Cardiac septum (tissue), 1 donor: ENCODE measurements at regions not wholly inside any gene's neighbourhood (a gene's known extent, or its start where the extent isn't known, plus 50 kb on each side); places are given as distances from the start of the nearest gene placed in this dataset.

Source experiments
- DNase-seq: peaks from one replicate; pipeline ENCODE4 v3.0.0-alpha.2; 2020; ENCODE audit warnings: low spot score
- intact Hi-C: fragments of 100-400 bp; cut with DNase I; formaldehyde crosslinking; loops from one replicate; pipeline ENCODE4 v1.14.0; 2022
- donor health status: DM: no; HTN: no; CAD: no.

DNA sequence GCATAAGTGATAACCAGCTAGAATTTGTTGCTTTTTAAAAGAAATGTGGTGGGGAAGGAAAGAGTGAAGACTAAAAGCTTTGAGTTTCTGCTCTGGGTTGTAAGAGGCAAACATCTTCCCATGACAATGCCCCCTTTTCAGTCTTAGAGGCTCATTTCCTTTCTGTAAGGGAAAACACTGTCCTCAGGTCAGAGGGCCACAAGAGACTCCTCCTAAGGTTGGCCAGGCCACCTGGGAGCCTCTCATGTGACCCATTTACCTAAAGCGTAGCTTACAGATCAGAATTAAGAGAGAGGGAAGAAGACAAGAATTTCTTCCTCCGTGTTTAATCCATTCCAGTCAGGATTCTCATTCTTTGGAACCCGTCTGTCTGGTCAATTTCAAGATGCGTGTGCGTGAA is 220.4 kb upstream of the HEY2 start:
- no peak for DNase-seq
- intact Hi-C loops, result no loop called here

DNA sequence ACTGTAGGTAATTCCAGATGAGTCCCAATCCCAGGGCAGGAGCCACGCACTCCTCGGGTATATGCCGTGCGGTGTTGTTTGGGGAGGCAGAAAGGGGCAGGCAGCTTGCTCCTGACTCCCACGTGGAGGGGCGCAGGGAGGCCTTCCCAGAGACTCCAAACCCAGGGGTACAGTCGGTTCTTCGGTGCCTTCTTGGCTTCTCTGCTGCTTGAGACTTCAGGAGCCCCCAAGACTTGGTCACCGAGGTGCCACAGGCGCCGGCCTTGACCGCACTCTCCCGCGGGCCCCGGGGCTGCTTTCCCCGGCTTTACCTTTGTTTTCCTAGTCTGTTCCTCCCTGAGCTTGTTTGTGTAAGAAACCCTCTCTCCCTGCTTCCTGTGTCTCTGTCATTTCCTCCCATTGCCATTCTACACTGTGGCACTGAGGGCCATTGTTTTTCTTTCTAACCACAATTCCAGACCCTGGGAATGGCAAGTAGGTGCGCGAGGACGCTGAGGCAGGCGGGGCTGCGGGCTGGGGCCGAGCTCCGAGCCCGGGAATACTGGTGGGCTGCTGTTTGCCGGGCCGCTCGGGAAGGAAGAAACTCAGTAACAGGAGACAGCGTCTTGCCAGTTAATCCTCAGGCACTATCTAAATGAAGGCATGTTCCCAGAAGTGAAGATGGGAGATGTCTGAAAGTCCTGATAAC is 215.6 kb upstream of the HEY2 start:
- DNase-seq, result no peak
- intact Hi-C loops, result no loop called here

GRCh38 chr6:125534430-125535263 is 214.8 kb upstream of the HEY2 start:
- intact Hi-C loops, result no loop called here

GRCh38 chr6:125537090-125537489 is 212.3 kb upstream of the HEY2 start:
- no peak for DNase-seq

More at GRCh38 chr6:125534430-125535263, 214.8 kb upstream of the HEY2 start:
- DNase-seq, result no peak

GRCh38 chr6:125539892-125540291 is 209.5 kb upstream of the HEY2 start:
- no peak for DNase-seq
- intact Hi-C loops, result no loop called here

More at GRCh38 chr6:125537090-125537489, 212.3 kb upstream of the HEY2 start:
- intact Hi-C loops, result no loop called here

- intact Hi-C loops, result no loop called here
- DNase-seq, result no peak
Measured at GRCh38 chr6:125544819-125545218, 204.6 kb upstream of the HEY2 start.

DNA sequence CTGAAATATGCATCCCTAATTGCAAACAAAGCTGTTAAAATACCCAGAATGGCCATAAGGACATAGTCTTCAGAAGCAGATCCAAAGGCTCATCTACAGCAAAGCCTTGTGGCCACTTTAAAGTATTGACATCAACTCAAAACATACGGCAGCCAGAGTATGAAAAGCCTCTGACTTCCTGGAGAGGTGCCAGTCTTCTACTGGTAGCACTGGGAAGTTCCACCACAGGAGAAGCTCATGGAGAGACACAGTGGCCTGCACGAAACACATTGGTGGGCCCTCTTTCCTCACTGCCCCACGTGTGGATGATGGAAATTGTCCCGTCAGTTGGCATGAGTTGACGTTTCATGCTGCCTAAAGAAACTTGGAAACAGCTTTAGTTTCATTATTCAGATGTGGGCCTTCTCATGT is 202.6 kb upstream of the HEY2 start:
- intact Hi-C loops, result no loop called here
- DNase-seq, result no peak

GRCh38 chr6:125547381-125547780 is 202.1 kb upstream of the HEY2 start:
- intact Hi-C loops, result no loop called here
- no peak for DNase-seq

GRCh38 chr6:125549202-125549884 is 200.1 kb upstream of the HEY2 start:
- DNase-seq, result no peak
- intact Hi-C loops, result no loop called here

GRCh38 chr6:125550892-125551291 is 198.5 kb upstream of the HEY2 start:
- no peak for DNase-seq
- intact Hi-C loops, result no loop called here

DNA sequence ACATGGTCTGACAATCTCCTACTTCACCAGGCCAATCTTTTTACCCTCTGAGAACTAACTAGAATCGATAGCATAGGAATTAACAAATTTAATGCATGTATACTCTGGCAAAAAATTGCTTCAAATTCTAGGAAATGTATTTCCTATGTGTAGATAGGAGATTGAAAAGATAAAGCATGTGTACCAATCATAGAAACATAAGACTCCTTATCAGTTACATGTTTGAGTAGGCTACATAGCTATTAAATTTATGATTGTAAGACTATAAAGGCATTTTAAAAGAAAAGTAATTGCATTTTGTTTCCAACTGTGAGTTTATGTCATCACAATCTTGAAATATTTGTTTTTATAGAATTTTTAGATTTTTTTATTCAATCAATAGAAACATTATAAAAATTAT is 196.6 kb upstream of the HEY2 start:
- intact Hi-C loops, result no loop called here
- DNase-seq, result no peak

- DNase-seq, result no peak
- intact Hi-C loops, result no loop called here
Measured at GRCh38 chr6:125554456-125554855, 195.0 kb upstream of the HEY2 start.

DNA sequence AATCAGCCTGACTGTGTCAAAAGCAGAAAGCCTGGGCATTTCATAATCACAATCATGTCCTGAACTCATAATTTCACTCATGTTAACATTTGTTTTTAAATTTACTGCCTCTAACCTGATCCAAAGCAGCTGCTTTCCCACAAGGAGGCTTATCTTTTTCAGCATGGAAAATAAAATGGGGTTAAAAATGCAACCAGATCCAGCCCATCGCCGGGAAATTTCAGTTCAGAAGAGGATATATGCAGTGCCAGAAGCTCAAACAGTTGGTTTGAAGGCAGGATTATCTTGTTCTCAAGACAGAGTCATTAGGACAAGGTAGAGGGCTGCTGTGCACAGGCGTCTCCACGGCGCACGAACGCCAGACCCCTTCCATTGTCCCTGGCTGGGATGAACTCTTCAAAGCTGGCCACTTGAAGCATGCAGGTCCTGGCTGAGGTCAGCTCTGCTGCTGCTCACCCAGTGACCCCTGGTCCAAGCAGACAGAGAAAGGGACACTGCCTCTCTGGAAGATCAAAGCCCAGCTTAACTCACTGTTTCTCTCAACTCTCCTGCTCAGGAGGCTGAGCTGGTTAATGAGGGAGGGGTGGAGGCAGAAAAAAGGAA is 191.1 kb upstream of the HEY2 start:
- intact Hi-C loops, result no loop called here
- DNase-seq, result no peak

DNA sequence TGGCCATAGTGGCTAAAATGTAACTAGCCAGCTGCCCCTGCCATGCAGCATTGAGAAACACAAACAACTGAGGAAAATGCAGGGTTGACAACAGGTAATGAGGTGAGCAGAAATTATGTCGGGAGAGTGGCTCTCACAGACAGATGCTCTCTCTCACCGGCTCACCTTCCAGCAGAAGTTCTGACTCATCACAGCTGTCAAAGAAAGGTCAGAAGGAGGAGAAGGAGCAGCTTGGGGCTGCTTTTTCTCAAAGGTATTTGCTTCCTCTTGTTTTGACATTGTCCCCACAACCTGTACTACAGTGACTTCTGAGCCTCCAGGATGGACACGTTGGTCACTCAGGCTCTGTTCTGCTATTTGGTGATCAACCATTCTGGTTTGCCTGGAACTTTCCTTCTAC is 190.5 kb upstream of the HEY2 start:
- intact Hi-C loops, result no loop called here
- DNase-seq, result no peak

DNA sequence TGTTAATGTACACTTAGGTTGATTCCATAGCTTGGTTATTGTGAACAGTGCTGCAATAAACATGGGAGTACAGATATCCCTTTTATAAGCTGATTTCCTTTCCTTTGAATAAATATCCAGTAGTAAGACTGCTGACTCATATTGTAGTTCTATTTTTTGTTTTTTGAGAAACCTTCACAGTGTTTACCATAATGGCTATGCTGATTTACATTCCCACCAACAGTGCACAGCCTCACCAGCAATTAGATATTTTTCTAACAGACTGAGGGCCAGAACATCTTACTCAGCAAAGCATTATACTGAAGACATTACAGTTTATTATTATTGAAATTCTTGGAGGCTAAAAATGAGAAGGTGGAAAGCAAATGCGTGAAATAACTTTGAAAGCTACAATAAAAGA is 187.3 kb upstream of the HEY2 start:
- DNase-seq, result no peak
- intact Hi-C loops, result no loop called here

- intact Hi-C loops, result no loop called here
- no peak for DNase-seq
Measured at GRCh38 chr6:125564941-125565340, 184.5 kb upstream of the HEY2 start.

DNA sequence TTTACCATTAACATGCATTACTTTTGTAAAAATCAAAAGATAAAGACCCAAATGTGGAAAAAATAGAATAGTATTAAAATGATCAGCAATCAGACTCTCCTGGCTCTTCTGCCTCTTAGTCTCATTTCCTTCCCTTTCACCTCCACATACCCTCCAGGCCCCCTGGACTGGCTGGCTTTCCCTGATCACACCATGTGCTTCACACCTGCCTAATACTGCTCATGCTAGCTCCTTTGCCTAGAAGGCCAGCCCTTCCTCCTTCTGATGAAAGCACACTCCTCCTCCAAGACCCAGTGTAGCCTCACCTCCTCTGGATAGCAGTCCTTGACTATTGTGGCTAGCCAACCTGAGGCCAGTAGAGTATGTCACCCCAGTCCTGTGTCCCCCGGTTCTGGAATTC is 182.0 kb upstream of the HEY2 start:
- DNase-seq, result no peak

DNA sequence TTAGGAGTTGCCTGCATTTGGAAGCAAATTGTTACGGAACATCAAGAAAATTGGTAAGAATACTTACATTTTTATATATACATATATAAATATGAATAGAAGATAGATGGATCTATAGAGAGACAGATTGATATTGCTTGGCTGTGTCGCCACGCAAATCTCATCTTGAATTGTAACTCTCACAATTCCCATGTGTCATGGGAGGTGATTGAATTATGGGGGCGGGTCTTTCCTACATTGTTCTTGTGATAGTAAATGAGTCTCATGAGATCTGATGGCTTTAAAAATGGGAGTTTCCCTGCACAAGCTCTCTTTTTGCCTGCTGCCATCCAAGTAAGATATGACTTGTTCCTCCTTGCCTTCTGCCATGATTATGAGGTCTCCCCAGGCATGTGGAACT is 180.8 kb upstream of the HEY2 start:
- intact Hi-C loops, result no loop called here
- DNase-seq, result no peak

More for the DNA sequence above, 182.0 kb upstream of the HEY2 start:
- intact Hi-C loops, result no loop called here

DNA sequence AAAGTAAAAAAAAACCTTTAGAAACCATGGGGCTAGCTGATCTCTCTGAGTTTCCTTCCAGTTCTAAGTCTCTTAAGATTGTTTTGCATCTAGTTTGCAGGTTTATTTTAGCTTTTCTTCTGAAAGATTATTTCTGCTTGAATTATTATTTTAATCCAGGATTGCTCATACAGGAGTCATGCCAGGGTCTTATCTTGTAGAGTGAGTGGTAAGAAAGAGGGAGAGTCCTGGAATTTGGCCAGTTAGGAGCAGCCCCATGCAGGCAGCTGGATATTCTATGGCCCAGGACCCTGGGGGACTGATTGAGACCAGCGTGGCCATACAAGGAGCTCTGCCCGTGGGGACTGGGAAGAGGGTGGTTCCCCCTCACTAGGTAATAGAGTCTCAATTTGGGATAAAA is 178.9 kb upstream of the HEY2 start:
- no peak for DNase-seq
- intact Hi-C loops, result no loop called here

DNA sequence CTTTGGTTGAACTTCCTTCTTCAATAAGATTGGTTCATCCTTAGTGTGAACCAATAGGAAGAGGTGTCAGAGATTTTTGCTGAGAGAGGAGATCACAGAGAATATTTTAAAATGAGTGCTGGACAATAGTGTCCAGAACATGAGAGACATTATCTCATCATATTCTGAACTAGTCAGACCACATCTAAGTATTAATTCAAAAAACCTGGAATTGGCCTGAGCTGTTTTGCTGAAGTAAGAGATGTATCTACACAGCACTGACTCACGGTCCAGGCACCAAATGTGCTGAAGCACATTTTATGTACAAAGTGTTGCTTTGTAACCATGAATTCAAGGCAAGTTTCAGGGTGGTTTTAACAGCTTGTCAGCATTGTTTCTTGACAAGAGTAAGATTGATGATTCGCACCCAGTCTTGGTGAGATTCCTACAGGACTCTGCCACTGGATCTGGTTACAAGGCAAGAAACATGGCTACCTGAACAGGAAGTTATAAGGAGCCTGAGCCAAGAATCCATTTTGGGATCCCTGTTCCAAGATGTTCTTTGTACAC is 178.2 kb upstream of the HEY2 start:
- intact Hi-C loops, result no loop called here
- no peak for DNase-seq
